NCI-H187 (cell line): ENCODE measurements at regions not wholly inside any gene's neighbourhood (a gene's known extent, or its start where the extent isn't known, plus 50 kb on each side); places are given as distances from the start of the nearest gene placed in this dataset.
"Not testable (repeated sequence)": the region's sequence is repeated elsewhere in the genome, so short reads cannot be mapped to it uniquely, and the experiment has no call there.

Experiments used
- DNase-seq, 2 experiments: peaks; one replicate each; lab custom pipeline; 2025; lab: John Stamatoyannopoulos, UW

DNA sequence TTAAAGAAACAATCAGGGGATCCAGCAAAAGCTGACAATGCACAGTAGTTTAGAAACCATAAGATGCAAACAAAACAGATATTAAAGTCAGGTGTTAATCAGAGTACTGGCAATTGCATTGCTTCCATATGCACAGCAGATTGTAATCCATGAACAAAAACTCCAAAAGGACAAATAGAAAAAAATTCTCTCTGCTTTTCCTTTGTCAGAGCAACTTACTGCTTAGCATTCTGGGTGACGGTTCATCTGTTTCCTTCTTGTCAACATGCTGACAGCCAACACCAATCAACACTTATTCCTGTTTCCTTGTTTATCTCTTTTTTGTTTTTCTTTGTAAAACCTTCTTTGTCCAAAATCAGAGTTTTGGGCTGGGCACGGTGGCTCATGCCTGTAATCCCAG lies 473.1 kb downstream of the XIRP2 start:
- no peak for DNase-seq

DNA sequence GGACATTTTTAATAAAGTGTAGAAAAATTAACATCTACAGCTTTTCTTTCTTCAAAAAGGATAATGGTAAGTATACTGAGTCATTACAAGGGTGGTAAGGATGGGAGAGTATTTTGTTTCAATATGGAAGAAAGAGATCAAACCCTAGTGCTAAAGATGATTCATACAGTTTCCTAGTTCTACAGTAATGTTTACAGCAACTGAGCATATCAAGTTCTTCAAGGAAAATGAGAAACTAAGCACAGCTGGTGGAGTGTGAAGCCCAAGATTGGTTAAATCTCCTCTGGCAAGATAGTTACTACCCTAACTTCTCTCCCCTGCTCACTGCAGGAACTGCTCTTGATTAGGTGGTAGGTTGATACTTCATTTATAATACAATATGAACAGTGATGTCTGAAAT lies 467.5 kb downstream of the XIRP2 start:
- DNase-seq = no peak

DNA sequence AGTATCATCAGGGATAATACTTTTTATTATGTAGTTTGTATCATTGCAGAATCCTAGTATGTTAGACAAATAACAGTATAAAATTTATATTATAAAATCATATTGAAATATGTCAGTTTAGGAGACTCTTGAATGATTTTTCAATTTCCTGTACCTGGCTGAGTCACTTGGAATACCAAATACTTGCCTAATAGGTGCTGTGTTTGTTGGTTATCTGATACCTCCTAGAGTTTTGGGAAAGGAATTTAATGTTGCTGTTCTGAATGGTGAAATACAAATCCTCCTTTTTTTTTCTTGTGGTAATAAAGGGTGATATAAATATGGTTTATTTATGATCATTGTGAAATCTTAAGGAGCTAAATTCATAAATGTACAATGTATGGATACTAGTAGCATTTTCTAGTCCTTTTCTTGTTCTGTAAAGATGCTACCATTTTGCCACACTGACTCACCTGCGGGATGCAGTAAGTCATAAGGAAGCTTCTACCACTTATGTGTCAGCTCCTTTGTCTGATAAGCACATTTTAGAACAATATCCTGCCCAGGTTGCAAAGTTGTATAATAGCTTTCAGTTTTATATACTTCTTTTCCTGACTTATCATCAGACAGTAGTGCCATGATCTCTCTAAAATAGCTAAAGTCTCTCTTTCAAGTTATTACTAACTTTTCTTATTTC lies 465.5 kb downstream of the XIRP2 start:
- DNase-seq = no peak

DNA sequence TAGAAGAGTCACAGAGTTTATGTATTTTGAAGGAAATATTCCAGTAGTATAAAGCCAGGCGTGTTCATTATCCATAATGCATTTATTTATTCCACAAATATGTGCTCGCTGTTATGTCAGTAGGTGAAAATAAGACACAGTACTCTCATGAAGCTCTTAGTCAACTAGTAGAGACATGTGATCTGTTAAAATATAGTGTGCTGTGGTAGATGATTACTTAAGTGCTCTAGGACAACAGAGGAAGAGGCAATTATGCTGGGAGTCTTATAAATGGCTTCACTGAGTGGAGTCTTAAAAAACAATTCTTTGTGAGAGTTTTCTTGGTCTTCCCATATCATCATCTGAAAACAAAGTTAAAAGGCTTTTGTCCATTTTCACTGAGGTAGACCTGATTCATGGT lies 457.3 kb downstream of the XIRP2 start:
- DNase-seq = peak in 1 of 2 experiments; percentile 34

DNA sequence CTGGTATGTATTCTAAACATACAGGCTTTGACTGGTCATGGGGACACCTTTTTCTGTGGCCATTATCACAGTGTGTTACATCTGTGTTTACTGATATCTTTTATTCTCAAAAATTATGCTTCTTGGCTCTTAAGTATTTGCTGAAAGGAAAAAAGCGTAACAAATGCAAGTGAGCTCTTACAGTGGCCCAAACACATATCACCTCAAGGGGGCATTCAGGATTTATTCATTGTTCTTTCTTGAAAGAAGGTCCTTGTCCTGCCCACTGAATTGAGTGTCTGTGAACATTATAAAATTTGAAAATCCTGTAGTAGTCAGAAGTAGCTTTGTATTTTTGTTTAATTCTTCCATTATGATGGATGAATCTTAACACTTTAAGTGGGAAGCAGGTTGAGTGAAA lies 454.5 kb downstream of the XIRP2 start:
- DNase-seq = peak; percentile 3 to 38

DNA sequence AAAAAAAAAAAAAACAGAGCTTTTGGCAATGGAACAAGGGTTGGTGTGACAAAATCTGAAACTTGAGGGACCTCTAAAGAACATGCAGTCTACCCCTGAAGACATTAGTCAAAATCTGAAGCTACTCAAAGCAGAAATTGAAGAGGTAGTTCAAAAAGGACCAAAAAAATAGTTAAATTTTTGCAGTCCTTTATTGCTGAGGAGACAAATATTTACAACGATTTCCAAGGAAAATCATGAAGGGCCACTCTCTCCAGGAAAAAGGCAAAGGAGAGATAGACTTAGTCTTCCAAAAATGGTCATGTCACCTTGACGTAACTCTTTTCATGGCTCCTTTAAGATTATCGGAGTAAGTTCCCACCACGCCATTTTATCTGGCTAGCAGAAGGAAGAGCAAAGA lies 452.0 kb downstream of the XIRP2 start:
- DNase-seq = no peak

DNA sequence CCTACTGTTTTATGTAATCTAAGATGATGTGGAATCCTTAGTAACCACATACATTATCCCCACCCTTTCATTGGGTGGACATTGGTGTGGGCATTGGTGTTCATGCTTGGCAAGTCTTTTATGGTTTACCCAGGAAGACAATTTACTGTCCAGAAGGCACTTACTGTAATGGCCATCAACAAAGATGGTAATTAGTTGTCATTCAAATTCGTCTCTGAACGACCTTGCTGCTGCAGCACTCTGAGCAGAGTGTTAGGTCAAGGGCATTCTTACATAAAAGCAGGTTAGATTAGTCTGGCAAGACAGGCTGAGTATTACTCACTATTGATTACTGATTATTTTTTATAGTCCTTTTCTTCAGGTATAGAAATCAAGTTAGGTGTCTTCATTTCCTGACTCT lies 447.9 kb downstream of the XIRP2 start:
- DNase-seq = no peak

DNA sequence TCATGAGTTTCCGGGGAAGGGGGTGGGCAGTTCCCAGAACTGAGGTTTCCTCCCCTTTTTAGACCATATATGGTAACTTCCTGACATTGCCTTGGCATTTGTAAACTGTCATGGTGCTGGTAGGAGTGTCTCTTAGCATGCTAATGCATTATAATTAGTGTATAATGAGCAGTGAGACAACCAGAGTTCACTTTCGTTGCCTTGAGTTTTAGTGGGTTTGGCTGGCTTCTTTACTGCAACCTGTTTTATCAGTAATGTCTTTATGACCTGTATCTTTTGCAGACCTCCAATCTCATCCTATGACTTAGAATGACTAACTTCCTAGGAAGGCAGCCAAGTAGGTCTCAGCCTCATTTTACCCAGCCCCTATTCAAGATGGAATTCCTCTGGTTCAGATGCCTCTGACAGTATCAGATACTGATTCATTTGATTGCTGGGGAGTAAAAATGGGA lies 447.3 kb downstream of the XIRP2 start:
- no peak for DNase-seq

DNA sequence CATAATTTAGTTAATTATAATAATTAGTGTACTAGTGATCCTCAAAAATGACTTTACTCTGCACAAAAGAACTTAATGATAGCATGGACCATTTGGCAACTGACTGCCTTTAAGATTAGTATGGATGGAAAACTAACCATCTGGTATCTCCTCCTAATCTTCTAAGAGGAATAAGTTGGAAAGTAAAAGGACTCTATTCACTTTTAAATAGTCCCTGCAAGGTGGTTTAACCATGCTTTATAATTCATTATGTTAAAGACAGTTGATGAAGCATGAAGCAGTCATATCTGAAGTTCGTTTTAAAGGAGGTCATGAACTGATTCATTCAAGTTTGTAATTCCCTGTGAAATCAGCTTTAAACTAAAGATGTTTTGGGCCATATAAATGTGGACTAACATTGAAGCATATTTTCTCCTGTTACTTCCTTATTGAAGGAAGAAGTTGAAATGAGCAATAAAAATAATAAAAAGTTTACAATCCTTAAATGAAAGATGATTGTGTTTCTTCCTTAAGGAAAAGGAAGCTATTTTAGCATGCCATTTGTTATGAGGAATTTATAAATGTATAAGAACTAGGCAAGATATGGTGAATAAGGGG lies 446.0 kb downstream of the XIRP2 start:
- no peak for DNase-seq

DNA sequence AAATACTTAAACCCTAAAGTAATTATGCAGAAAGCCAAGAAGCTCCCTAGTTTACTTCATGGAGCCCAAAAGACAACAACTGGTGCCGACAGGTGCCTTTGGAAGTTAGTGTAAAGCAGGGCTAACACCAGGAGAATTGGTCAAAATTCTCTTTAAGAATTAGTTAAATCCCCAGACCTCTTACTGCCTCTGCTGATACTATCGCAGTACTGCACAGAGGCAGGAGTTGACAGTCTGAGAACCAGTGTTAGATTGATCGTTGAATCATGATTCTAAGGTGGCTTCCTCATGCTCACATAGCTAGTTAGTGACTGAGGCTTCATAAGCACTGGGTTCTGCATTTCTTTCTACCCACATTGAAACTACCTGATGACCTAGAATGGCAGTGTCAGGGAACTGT lies 445.0 kb downstream of the XIRP2 start:
- DNase-seq = no peak

DNA sequence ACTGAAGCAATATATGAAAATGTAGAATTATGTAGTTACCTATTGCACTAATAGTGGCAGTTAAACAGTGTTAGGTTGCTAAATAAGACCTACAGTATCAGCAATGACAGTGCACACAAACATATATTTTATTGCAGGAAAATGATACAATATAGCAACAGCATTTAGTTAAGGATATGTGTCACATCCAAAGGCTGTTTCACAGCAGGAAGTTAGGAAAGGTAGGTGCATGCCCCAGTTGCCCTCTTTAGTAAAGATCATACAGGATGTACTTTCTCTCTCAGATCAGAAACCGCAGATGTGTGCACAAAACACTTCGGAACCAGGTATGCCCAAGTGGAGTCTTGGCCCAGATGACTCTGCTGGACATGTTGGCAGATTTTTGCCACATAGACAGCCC lies 444.1 kb downstream of the XIRP2 start:
- no peak for DNase-seq

DNA sequence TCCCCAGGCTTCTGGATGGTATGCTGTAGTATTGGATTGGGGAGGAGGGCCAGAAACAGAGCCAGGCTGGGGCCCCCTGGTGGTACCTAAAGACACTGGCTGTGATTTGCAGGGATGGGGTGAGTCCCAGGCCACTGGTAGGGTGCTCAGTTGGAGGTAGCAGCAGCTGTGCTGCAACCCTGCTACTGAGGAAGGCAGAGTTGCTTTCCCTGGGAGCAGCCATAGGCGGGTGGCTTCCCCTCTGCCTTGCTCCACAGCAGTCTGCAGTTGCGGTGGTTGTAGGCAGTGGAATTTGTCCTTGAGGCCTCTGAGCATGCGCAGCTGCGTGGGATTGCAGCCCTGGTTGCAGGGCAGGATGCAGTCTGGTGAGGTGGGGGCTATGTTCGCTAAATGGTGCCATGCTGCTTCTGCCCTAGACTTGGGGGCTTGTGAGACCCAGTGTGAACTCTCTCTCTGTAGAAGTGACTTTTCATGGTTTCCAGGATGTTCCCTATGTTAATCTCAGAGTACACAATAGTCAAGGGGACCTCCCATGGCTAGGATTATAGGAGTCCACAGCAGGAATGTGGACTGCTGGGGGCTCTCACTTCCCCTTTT lies 443.5 kb downstream of the XIRP2 start:
- DNase-seq = no peak

DNA sequence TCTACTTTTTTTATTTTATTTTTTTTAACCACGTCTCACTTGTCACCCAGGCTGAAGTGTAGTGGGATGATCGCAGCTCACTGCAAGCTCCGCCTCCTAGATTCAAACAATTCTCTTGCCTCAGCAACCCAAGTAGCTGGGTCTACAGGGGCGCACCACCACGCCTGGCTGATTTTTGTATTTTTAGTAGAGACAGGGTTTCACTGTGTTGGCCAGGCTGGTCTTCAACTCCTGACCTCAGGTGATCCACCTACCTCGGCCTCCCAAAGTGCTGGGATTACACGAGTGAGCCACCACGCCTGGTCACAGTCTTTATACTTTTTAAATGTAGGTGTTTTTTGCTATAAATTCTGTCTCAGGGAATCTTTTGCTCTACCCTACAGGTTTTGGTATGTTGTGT lies 440.5 kb downstream of the XIRP2 start:
- not testable (repeated sequence) for DNase-seq

DNA sequence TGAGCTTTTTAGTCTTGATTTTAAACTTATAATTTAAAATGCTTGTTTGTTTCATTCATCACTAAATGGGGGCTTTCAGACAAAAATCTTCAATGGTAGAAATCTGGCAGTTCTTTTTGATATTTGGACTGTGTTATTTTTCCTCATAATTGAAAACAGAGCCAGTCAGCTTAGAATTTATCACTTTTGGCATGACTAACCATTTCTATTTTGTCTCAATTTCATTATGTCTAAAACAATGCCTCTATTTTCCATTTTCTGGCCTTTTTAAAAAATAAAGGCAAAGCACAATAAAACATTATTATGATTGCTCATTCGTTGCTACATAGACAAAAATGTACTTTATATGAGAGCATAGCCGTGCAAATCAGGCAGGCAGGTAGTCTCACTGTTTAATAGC lies 434.5 kb downstream of the XIRP2 start:
- DNase-seq = no peak

DNA sequence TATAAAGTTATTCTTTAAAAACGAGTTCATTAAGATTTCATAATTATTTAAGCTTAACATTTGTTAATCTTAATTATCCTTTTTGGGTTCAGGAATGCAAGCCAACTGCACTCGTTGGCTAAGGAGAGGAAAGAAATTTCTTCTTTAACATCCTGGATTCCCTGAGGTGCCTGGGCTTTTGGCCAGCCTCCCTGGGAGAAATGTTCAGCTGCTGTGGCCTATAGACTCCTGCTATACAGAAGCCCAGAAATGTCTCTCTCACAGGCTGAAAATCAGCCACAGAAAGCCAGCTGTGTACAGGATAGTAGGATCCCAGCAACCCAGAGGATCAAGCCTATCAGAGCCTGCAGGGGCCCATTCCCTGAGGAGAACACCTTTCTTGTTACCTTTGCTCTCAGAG lies 430.3 kb downstream of the XIRP2 start:
- no peak for DNase-seq

DNA sequence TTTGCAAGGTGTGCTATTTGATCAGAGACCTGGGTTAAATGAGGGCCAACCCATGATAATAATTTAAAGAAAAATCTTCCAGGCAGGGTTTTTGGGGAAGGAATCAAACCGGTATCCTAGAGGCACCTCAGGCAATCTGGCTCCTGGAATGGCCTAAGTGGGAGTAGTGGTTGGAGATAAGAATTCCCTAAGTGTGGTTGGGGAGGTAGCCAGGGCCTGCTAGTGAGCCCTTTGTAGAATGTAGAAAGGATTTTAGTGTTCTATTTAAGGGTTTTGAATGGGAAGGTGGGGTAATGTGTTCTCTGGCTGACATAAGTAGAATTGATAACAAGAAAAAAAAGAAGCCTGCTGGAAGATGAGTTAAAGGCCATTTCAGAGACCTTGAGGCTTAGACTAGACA lies 422.2 kb downstream of the XIRP2 start:
- no peak for DNase-seq
